GM18520 (cell line): ENCODE measurements at regions not wholly inside any gene's neighbourhood (a gene's known extent, or its start where the extent isn't known, plus 50 kb on each side); places are given as distances from the start of the nearest gene placed in this dataset.

ENCODE experiments used
- ATAC-seq: cut with Tn5 transposase; IDR thresholded peaks from one replicate; pipeline ENCODE4 v1.9.1; 2021; ENCODE audit not compliant: unreplicated experiment

DNA sequence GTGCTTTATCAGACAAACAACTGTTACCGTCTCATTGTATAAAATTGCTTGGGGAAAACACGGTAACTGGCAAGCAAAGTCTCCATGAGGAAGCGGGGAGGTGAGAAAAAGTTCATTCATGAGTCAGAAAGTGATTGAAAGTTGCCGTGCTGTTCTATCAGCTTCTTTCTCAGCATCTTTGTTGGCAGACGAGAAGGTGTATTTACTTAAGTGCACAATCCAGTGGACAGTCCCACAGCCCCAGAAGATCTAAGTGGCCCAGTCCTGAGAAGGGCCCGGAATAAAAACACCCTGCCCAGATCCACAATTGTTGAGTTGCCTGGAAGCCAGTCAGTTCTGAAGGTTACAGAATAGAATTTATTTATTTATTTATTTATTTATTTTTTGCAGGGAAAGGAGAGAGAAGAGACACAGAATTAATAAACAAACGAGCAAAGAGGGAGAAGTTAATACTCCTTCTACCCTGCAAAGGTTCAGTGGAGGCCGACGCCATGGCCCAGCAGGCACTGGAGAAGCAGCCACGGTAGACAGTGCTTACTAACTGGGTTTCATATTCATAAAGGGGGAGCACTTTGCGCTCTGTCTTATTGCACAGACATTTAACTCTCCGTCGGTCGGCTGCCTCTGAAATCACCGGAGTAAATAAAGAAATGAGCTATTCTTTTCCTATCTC is 676.0 kb upstream of the SALL3 start:
- no peak for ATAC-seq

DNA sequence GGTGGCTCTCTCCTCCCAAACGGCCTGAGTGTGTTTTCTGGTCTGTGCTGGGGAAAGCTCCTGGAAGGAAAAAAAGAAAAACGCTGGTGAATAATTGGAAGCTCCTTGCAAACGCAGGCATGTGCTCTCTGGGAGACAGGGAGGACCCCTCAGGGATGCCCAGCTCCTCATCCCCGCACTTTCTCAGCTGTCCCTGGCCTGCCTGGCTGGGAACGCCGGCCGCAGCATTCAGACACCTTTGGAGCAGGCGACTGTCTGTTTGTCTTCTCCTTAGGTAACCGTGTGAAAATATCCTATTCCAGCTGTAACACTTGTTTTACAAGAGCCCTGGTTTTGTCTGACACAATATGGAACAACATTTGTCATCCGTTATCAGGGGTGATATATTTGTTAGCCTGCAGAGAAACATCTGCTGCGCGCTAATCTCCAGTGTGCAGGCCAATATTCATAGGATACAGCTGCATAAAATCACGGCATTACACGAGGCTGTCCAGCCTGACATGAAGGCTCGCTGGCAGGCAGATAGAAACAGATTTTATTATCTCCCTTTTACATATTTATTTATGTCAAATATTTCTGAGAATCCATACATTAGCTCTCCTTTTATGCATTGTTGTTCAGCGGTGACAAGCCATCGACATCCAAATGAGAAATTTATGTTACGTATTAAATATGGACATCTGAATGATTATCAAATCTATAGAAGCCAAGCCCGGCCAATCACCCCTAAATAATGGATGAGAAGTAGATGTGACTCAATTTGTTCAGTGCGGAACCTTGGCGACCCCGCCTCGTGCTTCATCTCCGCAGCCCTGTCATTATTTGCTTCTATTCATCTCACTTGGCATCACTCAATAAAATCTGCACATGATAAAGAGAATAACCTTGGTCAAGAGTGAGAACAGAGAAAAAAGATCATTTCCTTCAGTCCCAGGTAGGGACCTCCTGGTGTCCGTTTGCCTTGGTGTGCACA is 675.1 kb upstream of the SALL3 start:
- no peak for ATAC-seq

DNA sequence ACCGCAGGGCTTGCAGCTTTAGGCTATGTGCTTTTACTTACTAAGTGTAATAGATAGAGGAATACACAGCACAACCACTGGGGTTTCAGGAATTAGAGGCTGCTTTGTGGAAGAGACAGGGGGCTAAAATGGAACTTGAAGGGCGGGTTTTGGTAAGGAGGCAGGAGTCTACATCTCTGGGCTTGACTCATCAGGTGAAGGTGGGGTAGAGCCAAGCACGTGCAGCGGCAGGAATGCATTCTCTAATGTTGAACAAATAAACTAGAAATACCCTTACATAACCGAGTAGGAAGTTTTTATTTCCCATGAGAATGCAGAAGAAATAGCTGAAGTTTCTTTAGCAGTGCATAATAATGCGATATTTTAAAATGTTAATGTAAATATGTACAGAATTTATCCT is 673.8 kb upstream of the SALL3 start:
- ATAC-seq = no peak

DNA sequence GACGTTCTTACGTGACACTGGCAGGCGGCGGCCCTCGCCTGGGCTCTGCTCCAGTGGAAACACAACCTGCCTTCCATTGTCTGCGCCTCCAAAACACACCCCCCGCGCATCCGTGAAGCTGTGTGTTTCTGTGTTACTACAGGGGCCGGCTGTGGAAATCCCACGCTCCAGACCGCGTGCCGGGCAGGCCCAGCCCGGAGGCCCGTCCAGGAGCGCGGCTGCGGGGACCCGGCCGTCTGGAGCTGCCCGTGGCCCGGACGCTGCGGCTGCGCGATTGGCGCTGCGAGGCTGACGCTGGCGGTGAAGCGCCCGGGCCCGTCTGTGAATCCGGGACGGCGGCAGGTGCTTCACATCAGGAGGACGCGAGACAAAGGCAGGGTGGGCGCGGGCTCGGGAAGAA is 670.3 kb upstream of the SALL3 start:
- no peak for ATAC-seq

DNA sequence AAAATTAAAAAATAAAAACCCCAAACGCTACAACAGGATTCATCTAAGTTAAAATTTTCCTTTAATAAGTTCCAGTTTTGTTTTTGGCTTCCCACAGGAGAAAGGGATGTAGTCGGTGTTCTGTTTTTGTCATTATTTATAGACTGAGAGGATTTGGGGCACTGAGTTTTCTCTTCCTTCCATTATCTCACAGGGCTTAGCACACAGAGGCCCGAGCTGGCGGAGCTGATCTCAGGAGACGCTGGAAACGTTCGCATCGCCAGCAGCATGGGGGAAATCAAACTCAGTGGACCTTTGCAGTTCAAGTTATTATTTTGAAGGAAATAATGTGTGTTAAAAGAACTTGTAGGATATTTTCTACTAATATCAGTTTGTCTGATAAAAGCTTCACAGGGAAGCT is 669.7 kb upstream of the SALL3 start:
- ATAC-seq = no peak

DNA sequence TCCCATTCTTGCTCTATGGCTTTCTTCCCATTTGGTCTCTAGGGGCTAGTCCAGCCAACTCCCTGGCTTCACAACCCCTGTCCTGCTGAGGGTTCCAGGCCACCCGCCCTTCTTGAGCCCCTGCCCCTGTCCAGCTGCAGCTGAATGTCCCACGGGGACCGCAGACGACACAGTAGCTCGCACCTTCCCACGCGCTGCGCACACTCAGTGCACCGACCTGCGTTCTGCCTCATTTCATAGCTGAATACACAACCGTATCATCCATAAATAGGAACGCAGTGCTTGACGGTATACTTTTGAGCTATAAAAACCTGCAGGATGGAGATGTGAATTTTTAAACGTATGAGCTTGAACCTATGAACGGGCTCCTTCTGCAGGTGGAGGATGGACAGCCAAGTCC is 660.4 kb upstream of the SALL3 start:
- no peak for ATAC-seq

DNA sequence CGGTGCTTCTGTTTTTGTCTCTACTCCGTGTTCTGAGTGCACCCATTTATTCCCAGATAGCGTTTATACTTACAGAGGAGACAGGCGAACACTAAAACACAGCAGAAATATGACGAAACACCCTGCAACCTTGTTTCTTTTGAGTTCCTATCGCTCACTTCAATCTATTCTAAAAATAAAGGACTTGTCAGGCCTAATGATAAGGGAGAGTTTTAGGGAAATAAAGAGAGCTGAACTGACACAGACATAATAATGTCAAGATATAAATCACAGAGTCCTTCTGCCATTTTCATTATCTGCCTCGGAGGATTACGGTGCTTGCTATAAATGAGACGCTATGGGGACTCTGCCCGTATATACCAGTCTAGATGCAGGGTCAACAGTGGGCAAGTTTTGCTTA is 659.7 kb upstream of the SALL3 start:
- no peak for ATAC-seq

DNA sequence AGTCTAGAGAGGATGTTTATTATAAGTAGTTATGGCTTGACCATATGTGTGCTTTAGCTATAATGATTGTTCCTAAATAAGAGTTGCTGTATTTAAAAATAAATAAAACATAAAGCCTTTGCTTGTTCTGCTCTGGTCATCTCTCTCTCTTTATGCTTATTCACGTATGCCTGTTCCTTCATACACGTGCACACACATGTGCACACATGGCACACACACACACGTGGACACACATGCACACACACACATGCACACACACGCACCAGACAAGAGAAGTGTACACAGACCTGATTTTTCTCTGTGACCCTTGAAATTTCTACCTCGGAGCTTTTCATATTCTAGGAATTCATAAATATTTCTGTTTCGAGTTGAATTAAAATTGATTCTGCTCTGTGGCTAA is 658.2 kb upstream of the SALL3 start:
- ATAC-seq = no peak

DNA sequence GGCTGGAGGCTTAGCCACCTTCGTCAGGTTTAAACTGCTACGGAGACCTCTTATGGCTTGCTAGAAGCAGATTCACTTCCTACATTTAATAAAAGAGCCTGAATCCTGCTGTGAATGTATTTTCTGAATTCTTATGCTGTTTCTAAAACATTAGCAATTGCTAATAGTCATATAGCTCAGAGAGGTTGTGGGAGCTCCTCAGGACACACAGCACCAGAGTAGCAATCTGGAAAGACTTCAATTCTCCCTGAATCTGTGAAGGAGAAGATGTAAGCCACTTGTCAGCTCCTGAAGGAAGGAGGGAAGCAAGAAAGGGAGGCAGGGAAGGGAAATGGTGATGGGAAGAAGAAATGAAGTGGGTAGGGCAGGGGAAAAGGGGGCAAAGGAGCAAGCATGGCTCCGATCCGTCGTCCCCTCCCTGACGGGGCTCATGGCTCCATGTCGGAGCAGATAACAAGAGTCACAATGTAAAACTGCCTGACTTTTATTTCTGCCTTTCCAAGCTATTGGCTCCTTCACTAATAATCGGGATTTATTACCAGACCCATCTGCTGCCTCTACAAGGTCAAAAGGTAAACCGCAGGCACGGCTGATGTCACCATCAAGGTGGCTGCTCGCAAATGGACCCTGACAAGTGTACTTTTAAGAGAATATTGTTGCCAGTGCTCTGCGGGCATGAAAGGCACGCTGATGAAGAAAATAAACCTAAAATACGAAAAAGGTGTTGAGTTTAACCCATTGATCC is 656.0 kb upstream of the SALL3 start:
- no peak for ATAC-seq

DNA sequence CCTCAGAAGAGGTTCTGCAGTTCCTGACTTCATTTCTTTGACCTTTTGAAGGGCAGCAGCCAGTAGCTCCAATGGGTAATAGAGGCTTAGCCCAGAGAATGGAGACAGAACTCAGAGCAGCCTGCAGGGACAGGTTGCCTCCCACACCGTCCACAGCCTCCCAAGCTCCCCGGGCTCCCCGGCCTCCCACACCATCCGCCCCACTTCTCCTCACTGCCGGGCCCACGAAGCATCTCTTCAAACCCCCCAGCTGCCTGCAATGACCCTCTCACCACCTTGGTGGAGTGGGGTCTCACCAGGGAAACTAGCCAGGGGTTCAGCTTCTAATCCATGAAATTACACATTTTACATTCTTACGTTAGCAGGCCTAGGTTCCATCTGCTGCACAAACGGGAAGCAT is 652.0 kb upstream of the SALL3 start:
- ATAC-seq = no peak

DNA sequence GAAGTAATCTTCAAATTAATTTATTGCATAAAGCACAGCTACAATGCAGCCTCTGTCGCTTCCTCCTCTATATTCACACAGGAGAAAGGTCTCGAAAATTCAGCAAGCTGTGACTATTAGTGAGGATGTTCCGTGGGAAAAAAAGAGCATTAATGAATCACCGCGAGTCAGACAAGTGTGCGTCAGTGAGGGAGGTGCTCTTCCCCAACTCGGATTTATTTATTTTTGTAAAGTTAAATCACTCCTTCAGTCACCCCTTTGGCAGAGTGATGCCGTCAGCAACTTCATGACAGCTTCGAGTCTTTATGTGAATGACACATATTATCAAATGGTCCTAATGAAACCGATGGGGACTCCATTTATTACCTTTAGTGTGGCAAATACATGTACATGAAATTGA is 648.9 kb upstream of the SALL3 start:
- ATAC-seq = no peak

DNA sequence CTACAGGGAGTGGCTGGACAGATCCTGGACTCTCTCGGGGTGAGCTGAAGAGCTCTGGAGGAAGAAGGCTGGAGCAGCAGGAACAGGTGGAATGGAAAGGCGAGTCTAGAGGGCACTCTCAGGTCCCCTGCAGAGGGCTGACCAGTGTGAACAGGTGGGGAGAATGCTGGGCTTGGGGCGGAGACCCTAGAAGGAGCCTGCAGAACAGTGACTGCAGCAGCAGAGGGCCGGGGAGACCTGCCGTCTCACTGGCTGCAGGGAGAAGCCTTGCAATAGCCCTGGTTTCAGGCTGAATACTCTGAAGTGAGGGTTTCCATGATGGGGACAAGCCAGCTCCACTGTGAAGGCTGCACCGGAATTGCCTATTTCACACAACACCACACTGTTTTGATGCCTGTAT is 626.7 kb upstream of the SALL3 start:
- ATAC-seq = no peak

DNA sequence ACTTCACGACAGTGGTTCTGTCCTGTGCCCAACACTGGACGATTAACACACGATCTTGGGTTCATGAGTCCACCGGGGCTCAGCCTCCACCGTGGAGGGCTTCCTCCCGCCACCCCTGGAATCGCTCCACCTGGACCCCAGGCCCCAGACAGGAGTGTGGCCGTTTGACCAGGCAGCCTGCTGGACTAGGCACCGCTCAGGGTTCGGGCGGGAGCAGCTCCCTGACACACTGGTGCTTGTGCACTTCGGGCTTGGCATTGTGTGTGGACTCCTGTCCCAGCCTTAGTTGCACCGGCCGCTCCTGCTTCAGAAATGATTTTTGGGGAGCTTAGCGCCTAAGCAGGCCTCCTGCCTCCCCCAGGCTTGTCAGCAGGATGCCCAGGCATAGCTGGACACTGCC is 617.4 kb upstream of the SALL3 start:
- ATAC-seq = no peak

DNA sequence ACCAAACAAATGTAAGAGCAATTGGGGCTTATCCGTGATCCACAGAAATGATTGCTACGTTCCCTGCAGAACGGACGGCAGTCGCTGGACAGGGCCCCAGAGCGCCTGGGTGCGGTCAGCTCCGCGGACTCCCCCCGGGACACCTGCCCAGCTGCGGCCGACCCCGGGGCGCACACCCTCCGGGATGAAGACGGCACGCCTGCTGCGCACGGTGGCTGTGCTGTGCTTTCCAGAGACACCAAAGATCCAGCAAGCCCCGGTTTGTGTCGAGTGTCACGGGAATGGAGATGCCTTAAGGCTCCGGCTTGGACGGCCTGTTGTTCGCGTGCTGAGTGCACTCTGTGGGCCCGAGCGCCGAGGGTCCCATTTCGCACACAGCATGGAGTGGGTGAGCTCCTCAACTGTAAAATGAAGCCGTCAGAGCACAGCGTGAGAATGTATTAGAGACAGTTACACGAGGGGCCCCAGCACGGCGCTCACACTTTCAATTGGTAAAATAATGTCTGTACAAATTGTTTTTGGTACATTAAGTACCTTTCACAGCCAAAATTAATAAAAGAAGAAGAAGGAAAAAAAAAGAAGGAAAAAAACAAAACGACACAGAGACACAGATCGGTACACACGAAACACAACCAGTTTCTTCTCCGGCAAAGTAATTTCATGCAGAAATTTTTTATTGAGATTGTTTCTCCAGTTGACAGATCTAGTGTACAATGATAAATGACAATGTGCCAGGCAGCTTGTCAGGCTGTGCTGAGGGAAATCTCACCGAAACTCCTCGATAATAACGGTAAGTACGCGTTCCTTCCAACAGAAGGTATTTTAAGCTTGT is 615.8 kb upstream of the SALL3 start:
- ATAC-seq = no peak

DNA sequence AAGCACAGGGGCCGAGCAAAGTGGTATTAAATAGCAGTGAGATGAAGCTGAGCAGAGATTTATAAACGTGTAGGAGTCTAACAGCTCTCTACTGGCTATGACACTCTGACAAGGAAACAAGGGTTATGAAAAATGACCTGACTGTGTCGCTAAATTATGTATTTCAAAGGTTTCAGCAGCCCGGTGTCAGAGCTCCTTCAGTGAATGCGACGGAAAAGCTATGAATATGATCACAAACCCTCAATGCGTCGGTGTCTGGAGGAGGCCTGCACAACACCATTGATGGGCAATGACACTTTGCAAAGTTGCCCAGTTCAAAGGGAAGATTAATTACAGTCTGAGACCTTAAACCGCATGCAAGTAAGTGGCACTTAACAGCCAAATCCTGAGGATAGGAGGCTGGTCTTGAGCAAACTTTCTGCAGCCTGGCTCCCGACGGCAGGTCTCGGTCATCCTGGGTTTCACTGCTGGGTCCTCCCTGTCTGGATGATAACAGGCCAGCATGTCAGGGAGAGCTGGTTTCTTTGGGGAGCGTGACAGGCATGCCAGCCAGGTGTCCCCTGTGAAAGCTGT is 615.1 kb upstream of the SALL3 start:
- ATAC-seq = no peak

DNA sequence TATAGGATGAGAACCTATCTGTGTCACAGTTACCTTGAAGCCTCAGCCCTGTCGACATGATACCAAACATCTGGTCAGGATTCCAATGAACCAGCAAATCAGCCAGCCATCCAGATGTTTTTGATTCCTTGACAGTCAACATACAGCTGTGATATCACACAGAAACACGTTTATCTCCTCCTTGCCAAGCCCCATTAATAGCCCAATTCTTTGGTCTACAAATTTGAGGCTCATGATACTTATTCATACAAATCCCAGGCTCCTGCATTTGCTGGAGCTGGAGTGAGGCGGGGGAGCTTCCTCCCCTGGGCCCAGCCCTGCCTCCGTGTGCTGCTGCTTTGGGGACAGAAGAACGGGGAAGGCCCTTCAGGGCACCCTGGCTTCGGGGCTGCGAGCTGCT is 611.6 kb upstream of the SALL3 start:
- ATAC-seq = no peak

DNA sequence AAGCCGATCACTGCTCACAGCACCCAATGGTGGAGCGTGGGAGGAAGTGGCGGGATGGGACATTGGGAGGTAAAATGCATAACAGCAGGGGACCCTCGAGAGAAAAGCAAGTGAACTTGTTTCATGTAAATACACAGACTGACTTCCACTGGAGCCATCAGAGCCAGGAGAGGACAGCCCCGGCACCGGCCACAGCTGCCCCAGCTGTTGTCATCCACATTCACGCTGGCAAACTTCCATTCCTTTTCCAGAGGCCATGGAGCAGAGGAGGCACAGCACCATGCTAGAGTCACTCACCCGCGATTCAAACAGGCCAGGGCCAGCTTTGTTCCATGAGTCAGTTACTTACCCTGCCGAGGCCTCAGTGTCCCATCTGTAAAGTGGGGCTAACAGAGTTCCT is 610.9 kb upstream of the SALL3 start:
- ATAC-seq = no peak

DNA sequence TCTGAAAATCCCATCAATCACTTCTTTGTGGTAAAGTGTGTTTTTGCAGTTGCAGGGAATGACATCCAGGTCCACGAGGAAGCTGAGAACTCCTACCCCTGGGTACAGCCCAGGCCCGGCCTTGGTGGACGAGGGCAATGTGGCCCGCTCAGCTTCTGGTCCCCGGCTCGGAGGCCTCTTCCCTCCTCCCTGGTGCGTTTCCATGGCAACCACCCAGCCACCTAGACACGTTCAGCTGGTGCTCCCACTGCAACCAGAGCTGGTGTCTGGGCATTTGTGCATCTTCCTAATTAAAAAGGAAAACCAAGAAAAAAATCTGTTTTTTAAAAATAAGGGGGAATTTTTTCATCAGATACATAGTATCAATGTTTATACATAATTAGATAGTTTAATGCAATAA is 603.6 kb upstream of the SALL3 start:
- ATAC-seq = no peak

DNA sequence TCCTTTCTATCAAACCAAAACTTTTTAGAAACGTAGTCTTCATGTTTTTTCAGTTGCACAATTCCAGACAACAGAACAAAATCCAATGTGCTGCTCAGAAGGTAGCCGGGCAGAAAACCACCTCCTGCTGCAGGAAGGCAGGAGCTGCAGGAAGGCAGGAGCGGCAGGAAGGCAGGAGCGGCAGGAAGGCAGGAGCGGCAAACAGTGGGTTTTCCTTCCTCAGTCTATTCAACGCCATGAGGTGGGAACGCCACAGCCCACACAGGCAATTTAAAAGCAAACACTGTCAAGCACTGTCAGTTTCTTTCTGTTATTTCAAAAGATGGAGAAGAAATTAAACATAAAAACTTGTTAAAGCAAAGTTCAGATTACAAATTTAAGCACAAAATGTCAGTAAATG is 601.2 kb upstream of the SALL3 start:
- no peak for ATAC-seq

DNA sequence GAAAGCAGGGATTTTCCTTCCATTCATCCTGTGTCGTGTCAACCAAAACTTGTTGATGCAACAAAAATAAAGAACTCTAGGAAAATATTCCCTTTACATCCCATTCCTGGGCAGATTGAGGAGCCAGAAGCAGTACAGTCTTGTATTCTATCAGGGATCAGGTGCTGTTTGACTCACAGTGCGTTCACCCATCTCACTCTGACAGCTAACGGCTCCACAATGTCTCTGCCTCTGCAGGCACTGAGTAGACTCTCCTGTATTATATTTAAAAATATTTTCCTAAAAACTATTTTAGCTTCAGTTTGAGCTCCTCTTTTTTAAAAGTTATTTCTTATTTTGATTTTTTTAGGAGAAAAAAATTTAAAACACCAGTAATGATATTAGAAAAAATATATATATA is 600.6 kb upstream of the SALL3 start:
- no peak for ATAC-seq
